ENCODE measurements at regions not wholly inside any gene's neighbourhood (a gene's known extent, or its start where the extent isn't known, plus 50 kb on each side); places are given as distances from the start of the nearest gene placed in this dataset.

DNA sequence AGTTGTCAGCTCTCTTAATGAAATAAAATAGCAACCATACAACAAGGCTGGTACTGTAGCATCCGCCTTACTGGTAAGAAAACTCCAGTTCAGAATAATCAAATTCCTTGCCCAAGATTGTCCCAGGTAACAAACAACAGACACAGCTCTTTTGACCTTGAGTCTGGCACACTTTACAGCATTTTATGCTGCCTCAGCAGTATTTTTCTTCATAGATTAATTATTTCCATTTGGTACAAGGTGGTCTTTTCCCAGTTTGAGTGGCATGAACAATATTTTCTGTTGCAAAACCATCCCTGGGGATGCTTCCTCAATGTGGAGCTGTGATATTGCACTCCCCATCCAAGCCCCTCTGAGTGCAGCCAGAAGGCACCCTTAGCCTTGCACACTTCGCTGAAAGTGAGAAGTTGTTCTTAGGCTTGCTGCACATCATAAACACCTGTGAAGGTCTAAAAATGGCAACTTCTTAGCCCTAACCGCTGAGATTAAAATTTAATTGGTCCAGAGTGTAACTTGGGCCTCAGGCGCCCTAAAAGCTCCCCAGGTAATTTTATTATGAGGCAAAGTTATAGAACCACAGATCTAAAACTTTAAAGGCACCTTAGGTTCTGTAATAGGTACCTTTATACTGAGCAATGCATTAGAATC, 523.3 kb downstream of the CMPK2 start:
- Histone ChIP-seq H3K36me3 (ENCODE audit: control insufficient read depth in 2 of 2, insufficient read depth in 2 of 2, low read length in 2 of 2) (no peaks in the 10 kb centered on the region), H3K27ac (ENCODE audit: low read depth in 2 of 2, low read length in 2 of 2) (no peak overlapping the region), H3K27me3 (ENCODE audit: control insufficient read depth in 2 of 2, insufficient read depth in 2 of 2, low read length in 2 of 2) (no peaks in the 10 kb centered on the region), H3K4me3 (ENCODE audit: low read length in 2 of 2) (no peak overlapping the region), H3K4me1 (ENCODE audit: control insufficient read depth in 2 of 2, insufficient read depth in 2 of 2, low read length in 2 of 2) (no peaks in the 10 kb centered on the region), H3K9me3 (ENCODE audit: control insufficient read depth in 2 of 2, low read length in 2 of 2) (no peaks in the 10 kb centered on the region), H3K9ac (ENCODE audit: low read depth in 1 of 2, low read length in 2 of 2) (no peak overlapping the region)

DNA sequence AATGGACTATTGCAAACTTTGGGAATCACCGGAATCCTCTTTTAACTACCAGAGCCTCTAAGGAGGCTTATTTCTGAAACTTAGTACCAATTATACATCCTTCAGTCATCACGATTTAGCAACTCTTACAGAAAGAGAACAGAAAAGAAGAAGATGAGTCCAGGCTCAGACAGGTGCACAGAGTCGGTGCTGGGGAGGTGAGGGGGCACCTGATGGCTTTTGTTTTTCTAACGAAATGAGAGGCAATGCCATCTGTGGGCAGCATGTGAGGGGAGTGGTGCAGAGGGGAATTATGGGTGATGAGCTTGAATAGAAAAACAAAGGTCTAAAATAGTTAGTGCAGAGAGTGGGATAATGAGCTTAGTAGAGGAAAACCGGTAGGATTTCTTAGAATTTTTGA, 522.6 kb downstream of the CMPK2 start:
- H3K4me3 ChIP-seq (ENCODE audit: low read length in 2 of 2) = no peak overlapping the region
- H3K9ac ChIP-seq (ENCODE audit: low read depth in 1 of 2, low read length in 2 of 2) = no peak overlapping the region
- H3K36me3 ChIP-seq (ENCODE audit: control insufficient read depth in 2 of 2, insufficient read depth in 2 of 2, low read length in 2 of 2) = no peaks in the 10 kb centered on the region
- no peak overlapping the region for H3K27ac ChIP-seq (ENCODE audit: low read depth in 2 of 2, low read length in 2 of 2)
- no peaks in the 10 kb centered on the region for H3K9me3 ChIP-seq (ENCODE audit: control insufficient read depth in 2 of 2, low read length in 2 of 2)
- H3K4me1 ChIP-seq (ENCODE audit: control insufficient read depth in 2 of 2, insufficient read depth in 2 of 2, low read length in 2 of 2) = no peaks in the 10 kb centered on the region
- H3K27me3 ChIP-seq (ENCODE audit: control insufficient read depth in 2 of 2, insufficient read depth in 2 of 2, low read length in 2 of 2) = no peaks in the 10 kb centered on the region

GRCh38 chr2:6352247-6352646, 513.5 kb downstream of the CMPK2 start:
- Histone ChIP-seq H3K27ac (ENCODE audit: low read depth in 2 of 2, low read length in 2 of 2) (no peak overlapping the region), H3K9me3 (ENCODE audit: control insufficient read depth in 2 of 2, low read length in 2 of 2) (no peaks in the 10 kb centered on the region), H3K27me3 (ENCODE audit: control insufficient read depth in 2 of 2, insufficient read depth in 2 of 2, low read length in 2 of 2) (no peaks in the 10 kb centered on the region), H3K4me1 (ENCODE audit: control insufficient read depth in 2 of 2, insufficient read depth in 2 of 2, low read length in 2 of 2) (no peaks in the 10 kb centered on the region), H3K9ac (ENCODE audit: low read depth in 1 of 2, low read length in 2 of 2) (no peak overlapping the region), H3K36me3 (ENCODE audit: control insufficient read depth in 2 of 2, insufficient read depth in 2 of 2, low read length in 2 of 2) (no peaks in the 10 kb centered on the region), H3K4me3 (ENCODE audit: low read length in 2 of 2) (no peak overlapping the region)

DNA sequence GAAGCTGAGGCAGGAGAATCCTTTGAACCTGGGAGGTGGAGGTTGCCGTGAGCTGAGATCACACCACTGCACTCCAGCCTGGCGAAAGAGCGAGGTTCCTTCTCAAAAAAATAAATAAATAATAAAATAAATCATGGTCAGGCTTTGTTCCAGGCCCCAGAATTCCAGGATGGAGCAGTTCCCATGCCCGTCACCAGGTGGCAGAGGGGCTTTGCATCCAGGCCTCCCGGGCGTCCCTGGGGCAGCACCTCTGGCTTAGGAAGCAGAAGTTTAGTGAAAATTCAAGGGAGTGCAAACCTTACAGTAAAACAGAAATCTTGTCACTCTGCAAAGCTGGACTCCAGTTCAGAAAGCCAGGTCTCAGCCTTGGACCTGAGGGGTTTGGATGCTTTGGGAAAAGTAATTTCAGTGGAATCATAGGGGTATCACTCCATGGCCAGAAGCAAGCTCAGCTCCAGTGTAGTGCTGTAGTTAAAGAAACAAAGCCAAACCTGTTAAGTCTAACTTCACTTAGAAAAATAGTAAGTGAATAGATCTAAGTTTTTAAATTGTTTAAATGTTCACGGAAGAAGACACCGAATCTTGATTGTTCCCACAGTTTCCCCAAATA, 512.7 kb downstream of the CMPK2 start:
- no peak overlapping the region for H3K9ac ChIP-seq (ENCODE audit: low read depth in 1 of 2, low read length in 2 of 2)
- H3K4me3 ChIP-seq (ENCODE audit: low read length in 2 of 2) = no peak overlapping the region
- H3K27ac ChIP-seq (ENCODE audit: low read depth in 2 of 2, low read length in 2 of 2) = no peak overlapping the region
- H3K36me3 ChIP-seq (ENCODE audit: control insufficient read depth in 2 of 2, insufficient read depth in 2 of 2, low read length in 2 of 2) = no peaks in the 10 kb centered on the region
- no peaks in the 10 kb centered on the region for H3K27me3 ChIP-seq (ENCODE audit: control insufficient read depth in 2 of 2, insufficient read depth in 2 of 2, low read length in 2 of 2)
- H3K9me3 ChIP-seq (ENCODE audit: control insufficient read depth in 2 of 2, low read length in 2 of 2) = no peaks in the 10 kb centered on the region
- H3K4me1 ChIP-seq (ENCODE audit: control insufficient read depth in 2 of 2, insufficient read depth in 2 of 2, low read length in 2 of 2) = no peaks in the 10 kb centered on the region

GRCh38 chr2:6353669-6354068, 512.0 kb downstream of the CMPK2 start:
- H3K27me3 ChIP-seq (ENCODE audit: control insufficient read depth in 2 of 2, insufficient read depth in 2 of 2, low read length in 2 of 2) = no peaks in the 10 kb centered on the region
- peaks cover 0 to 4% of the 10 kb centered on the region in 2 donors for H3K4me1 ChIP-seq (ENCODE audit: control insufficient read depth in 2 of 2, insufficient read depth in 2 of 2, low read length in 2 of 2)
- H3K9me3 ChIP-seq (ENCODE audit: control insufficient read depth in 2 of 2, low read length in 2 of 2) = no peaks in the 10 kb centered on the region
- no peak overlapping the region for H3K9ac ChIP-seq (ENCODE audit: low read depth in 1 of 2, low read length in 2 of 2)
- H3K36me3 ChIP-seq (ENCODE audit: control insufficient read depth in 2 of 2, insufficient read depth in 2 of 2, low read length in 2 of 2) = no peaks in the 10 kb centered on the region
- no peak overlapping the region for H3K27ac ChIP-seq (ENCODE audit: low read depth in 2 of 2, low read length in 2 of 2)
- H3K4me3 ChIP-seq (ENCODE audit: low read length in 2 of 2) = no peak overlapping the region

DNA sequence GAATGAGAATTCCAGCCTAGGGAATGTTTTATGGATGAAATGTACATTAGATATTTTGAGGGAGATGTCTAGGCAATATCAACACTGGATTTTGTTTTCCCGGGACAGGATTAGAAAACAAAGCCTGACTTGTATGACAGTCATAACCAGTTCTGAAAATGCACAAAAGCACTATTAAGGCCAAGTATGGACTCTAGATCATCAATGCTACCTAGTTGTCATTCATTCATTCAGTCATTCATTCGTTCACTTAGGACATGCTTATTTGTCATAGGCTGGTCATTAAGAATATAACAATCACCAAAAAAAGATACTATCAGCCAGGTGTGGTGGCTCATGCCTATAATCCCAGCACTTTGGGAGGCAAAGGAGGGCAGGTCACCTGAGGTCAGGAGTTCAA, 511.2 kb downstream of the CMPK2 start:
- Histone ChIP-seq H3K36me3 (ENCODE audit: control insufficient read depth in 2 of 2, insufficient read depth in 2 of 2, low read length in 2 of 2) (no peaks in the 10 kb centered on the region), H3K4me1 (ENCODE audit: control insufficient read depth in 2 of 2, insufficient read depth in 2 of 2, low read length in 2 of 2) (peaks cover 0 to 4% of the 10 kb centered on the region in 2 donors), H3K9me3 (ENCODE audit: control insufficient read depth in 2 of 2, low read length in 2 of 2) (no peaks in the 10 kb centered on the region)

DNA sequence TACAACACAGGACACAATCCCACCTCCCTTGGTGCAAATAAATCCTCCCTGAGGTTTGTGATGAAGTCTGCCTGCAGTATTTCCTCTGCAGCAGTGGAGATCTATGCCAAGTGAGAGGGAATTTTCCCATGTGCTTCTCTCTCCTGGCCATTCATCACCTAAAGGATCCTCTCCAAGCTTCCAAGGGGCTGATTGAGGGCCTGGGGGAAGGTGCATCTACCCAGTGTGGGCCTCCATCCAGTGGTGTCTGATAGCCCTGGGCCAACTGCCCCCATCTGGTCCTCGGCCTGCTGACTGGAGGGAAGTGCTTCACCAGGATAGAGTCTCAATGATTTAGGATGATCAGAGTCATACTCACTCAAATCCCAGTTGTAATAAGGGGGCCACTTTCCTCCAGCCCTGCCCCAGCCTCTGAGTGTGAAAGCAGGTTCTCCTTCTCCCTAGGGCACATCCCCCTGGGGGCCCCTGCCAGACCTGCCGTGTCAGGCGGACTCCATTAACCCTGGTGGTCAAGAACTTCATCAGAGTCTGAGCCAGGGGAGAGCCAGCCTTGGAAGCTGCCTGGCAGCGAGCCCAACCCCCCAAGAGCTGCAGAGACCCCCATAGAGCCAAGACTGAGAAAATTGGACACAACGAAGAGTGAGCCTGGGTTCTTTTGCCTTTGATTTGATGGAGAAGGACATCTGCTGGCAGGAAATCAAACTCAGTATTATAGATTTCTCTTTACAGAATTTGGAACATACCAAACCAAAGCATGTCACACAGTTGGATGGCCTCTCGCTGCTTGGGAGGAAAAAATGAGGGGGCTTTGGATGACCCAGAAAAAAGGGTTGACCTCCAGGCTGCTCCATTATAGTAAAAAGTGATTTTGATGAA, 509.6 kb downstream of the CMPK2 start:
- Histone ChIP-seq H3K4me1 (ENCODE audit: control insufficient read depth in 2 of 2, insufficient read depth in 2 of 2, low read length in 2 of 2) (peaks cover 0 to 4% of the 10 kb centered on the region in 2 donors), H3K4me3 (ENCODE audit: low read length in 2 of 2) (no peak overlapping the region), H3K36me3 (ENCODE audit: control insufficient read depth in 2 of 2, insufficient read depth in 2 of 2, low read length in 2 of 2) (no peaks in the 10 kb centered on the region), H3K9me3 (ENCODE audit: control insufficient read depth in 2 of 2, low read length in 2 of 2) (no peaks in the 10 kb centered on the region), H3K27me3 (ENCODE audit: control insufficient read depth in 2 of 2, insufficient read depth in 2 of 2, low read length in 2 of 2) (no peaks in the 10 kb centered on the region), H3K9ac (ENCODE audit: low read depth in 1 of 2, low read length in 2 of 2) (no peak overlapping the region), H3K27ac (ENCODE audit: low read depth in 2 of 2, low read length in 2 of 2) (no peak overlapping the region)

More for the DNA sequence above, 511.2 kb downstream of the CMPK2 start:
- no peak overlapping the region for H3K27ac ChIP-seq (ENCODE audit: low read depth in 2 of 2, low read length in 2 of 2)
- no peaks in the 10 kb centered on the region for H3K27me3 ChIP-seq (ENCODE audit: control insufficient read depth in 2 of 2, insufficient read depth in 2 of 2, low read length in 2 of 2)
- no peak overlapping the region for H3K9ac ChIP-seq (ENCODE audit: low read depth in 1 of 2, low read length in 2 of 2)
- H3K4me3 ChIP-seq (ENCODE audit: low read length in 2 of 2) = no peak overlapping the region

DNA sequence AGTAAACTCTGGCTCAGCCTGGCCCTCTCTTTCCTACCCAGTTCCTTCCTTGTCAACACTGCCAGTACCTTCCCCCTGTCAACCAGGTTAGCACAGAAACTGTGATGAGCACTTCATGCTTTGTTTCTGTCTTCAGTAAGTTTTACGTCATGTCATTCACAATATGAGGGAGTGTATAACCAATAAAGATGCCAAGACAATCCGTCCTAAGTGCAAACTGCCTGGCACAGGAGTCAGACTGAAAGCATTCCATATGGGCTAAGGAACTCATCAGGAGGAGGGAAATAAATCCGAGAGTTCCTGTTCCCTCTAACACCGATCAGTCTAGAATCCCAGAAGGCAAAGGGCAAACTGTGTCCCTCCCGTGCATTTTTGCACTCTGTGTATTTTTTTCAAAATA, 507.2 kb downstream of the CMPK2 start:
- Histone ChIP-seq H3K27ac (ENCODE audit: low read depth in 2 of 2, low read length in 2 of 2) (peak overlapping the region in 1 of 2 donors; percentile 14), H3K36me3 (ENCODE audit: control insufficient read depth in 2 of 2, insufficient read depth in 2 of 2, low read length in 2 of 2) (no peaks in the 10 kb centered on the region), H3K4me3 (ENCODE audit: low read length in 2 of 2) (no peak overlapping the region), H3K9ac (ENCODE audit: low read depth in 1 of 2, low read length in 2 of 2) (no peak overlapping the region), H3K9me3 (ENCODE audit: control insufficient read depth in 2 of 2, low read length in 2 of 2) (no peaks in the 10 kb centered on the region), H3K4me1 (ENCODE audit: control insufficient read depth in 2 of 2, insufficient read depth in 2 of 2, low read length in 2 of 2) (peaks cover 0 to 4% of the 10 kb centered on the region in 2 donors), H3K27me3 (ENCODE audit: control insufficient read depth in 2 of 2, insufficient read depth in 2 of 2, low read length in 2 of 2) (no peaks in the 10 kb centered on the region)

GRCh38 chr2:6358985-6359384, 506.7 kb downstream of the CMPK2 start:
- H3K36me3 ChIP-seq (ENCODE audit: control insufficient read depth in 2 of 2, insufficient read depth in 2 of 2, low read length in 2 of 2) = no peaks in the 10 kb centered on the region
- H3K9me3 ChIP-seq (ENCODE audit: control insufficient read depth in 2 of 2, low read length in 2 of 2) = no peaks in the 10 kb centered on the region
- no peaks in the 10 kb centered on the region for H3K27me3 ChIP-seq (ENCODE audit: control insufficient read depth in 2 of 2, insufficient read depth in 2 of 2, low read length in 2 of 2)
- H3K4me3 ChIP-seq (ENCODE audit: low read length in 2 of 2) = no peak overlapping the region
- H3K9ac ChIP-seq (ENCODE audit: low read depth in 1 of 2, low read length in 2 of 2) = no peak overlapping the region
- H3K27ac ChIP-seq (ENCODE audit: low read depth in 2 of 2, low read length in 2 of 2) = no peak overlapping the region
- H3K4me1 ChIP-seq (ENCODE audit: control insufficient read depth in 2 of 2, insufficient read depth in 2 of 2, low read length in 2 of 2) = peaks cover 0 to 4% of the 10 kb centered on the region in 2 donors

DNA sequence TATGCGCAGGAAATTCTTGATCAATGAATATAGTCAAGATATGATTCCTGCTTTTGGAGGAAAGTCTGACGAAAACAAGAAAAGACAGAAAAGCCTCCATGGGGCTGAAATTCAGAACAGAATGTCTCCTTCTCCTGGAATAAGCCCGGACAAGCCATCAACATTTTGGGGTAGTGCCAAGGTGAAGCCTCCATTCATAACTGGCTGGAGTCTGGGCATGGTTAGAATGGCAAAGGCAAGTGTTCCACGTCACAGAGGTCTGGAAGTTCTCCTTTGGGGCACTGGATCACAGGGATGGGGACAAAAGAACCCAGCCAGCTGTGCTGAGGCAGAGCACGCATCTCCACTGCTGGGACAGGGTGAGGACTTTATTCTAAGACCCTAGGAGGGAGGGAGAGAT, 505.7 kb downstream of the CMPK2 start:
- Histone ChIP-seq H3K27ac (ENCODE audit: low read depth in 2 of 2, low read length in 2 of 2) (no peak overlapping the region), H3K4me3 (ENCODE audit: low read length in 2 of 2) (no peak overlapping the region), H3K9ac (ENCODE audit: low read depth in 1 of 2, low read length in 2 of 2) (no peak overlapping the region), H3K36me3 (ENCODE audit: control insufficient read depth in 2 of 2, insufficient read depth in 2 of 2, low read length in 2 of 2) (no peaks in the 10 kb centered on the region), H3K9me3 (ENCODE audit: control insufficient read depth in 2 of 2, low read length in 2 of 2) (no peaks in the 10 kb centered on the region), H3K27me3 (ENCODE audit: control insufficient read depth in 2 of 2, insufficient read depth in 2 of 2, low read length in 2 of 2) (no peaks in the 10 kb centered on the region), H3K4me1 (ENCODE audit: control insufficient read depth in 2 of 2, insufficient read depth in 2 of 2, low read length in 2 of 2) (peaks cover 0 to 4% of the 10 kb centered on the region in 2 donors)
